HFFc6 (cell line): ENCODE measurements at regions not wholly inside any gene's neighbourhood (a gene's known extent, or its start where the extent isn't known, plus 50 kb on each side); places are given as distances from the start of the nearest gene placed in this dataset.

ENCODE experiments used
- DNase-seq: peaks from one replicate; pipeline ENCODE4 v3.0.0-alpha.2; 2018
- H3K27ac Mint-ChIP-seq: 2 replicates; pipeline ENCODE4 v1.8.0; 2020; ENCODE audit warnings: mild to moderate bottlenecking, mixed read lengths
- H3K27me3 Mint-ChIP-seq: 2 replicates; pipeline ENCODE4 v1.8.0; 2021; ENCODE audit warnings: mild to moderate bottlenecking, moderate library complexity, mixed read lengths; ENCODE audit not compliant: insufficient read depth
- H3K36me3 Mint-ChIP-seq: 2 replicates; pipeline ENCODE4 v1.8.0; 2021; ENCODE audit warnings: low read depth, mixed read lengths
- H3K4me1 Mint-ChIP-seq: 2 replicates; pipeline ENCODE4 v1.8.0; 2020; ENCODE audit warnings: low read depth, mixed read lengths
- H3K4me3 Mint-ChIP-seq: 2 replicates; pipeline ENCODE4 v1.8.0; 2020; ENCODE audit warnings: mild to moderate bottlenecking, moderate library complexity, mixed read lengths
- H3K9me3 Mint-ChIP-seq: 2 replicates; pipeline ENCODE4 v1.8.0; 2020; ENCODE audit warnings: mild to moderate bottlenecking, mixed read lengths
- TF ChIP-seq, protein P1 (sequence below): fragments of 200-600 bp; sonication (generic); IDR thresholded peaks from 2 replicates; pipeline ENCODE4 v1.5.0; 2021; ENCODE audit warnings: antibody characterized with exemption, mild to moderate bottlenecking

DNA sequence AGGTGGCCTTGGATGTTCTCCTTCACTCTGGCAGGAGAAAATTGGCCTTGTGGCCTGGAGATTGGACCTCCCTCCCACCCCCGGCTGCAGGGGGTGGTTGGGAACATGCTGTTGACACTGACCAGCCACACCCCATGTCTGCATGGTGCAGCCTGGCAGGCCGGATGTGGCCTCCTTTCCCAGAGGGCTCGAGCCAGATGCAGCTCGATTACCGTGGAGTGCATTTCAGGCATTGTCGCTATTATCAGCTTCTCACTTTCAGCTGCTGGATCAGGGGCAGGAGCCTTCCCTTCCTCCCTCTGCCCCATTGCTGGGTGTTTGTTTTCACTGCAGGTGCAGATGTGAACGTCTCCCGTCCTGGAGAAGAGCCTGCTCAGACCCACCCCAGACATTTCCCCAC lies 211.0 kb upstream of the SIX2 start:
- Mint-ChIP-seq H3K27ac (no peak overlapping the region), H3K36me3 (no peaks in the 10 kb centered on the region), H3K27me3 (peaks cover 19% of the 10 kb centered on the region), H3K4me3 (no peak overlapping the region), H3K4me1 (no peaks in the 10 kb centered on the region), H3K9me3 (no peaks in the 10 kb centered on the region; the same call in 1 of the 2 replicates)
- TF ChIP-seq, protein P1, sequence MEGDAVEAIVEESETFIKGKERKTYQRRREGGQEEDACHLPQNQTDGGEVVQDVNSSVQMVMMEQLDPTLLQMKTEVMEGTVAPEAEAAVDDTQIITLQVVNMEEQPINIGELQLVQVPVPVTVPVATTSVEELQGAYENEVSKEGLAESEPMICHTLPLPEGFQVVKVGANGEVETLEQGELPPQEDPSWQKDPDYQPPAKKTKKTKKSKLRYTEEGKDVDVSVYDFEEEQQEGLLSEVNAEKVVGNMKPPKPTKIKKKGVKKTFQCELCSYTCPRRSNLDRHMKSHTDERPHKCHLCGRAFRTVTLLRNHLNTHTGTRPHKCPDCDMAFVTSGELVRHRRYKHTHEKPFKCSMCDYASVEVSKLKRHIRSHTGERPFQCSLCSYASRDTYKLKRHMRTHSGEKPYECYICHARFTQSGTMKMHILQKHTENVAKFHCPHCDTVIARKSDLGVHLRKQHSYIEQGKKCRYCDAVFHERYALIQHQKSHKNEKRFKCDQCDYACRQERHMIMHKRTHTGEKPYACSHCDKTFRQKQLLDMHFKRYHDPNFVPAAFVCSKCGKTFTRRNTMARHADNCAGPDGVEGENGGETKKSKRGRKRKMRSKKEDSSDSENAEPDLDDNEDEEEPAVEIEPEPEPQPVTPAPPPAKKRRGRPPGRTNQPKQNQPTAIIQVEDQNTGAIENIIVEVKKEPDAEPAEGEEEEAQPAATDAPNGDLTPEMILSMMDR: no peak
- no peak for DNase-seq

DNA sequence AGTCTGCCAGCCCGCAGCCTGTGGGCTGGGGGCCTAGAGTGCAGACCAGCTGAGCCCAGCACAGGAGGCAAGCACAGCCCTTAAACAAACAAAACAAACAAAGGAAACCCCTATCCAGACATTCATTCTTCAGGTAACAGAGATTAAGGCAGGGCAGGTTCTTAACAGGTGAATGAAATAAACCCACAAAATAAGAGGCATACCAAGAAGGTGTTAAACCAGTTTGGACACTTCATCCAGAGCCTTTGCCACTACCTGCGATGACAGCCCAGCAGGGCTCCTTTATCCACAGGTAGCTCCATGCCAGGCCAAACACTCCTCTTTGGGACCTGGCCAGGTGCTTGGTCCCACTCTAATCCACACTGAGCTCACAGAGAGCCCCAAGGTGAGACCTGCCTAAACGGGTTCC lies 209.7 kb upstream of the SIX2 start:
- no peaks in the 10 kb centered on the region; the same call in 1 of the 2 replicates for H3K9me3 Mint-ChIP-seq
- no peaks in the 10 kb centered on the region for H3K36me3 Mint-ChIP-seq
- no peak overlapping the region for H3K27ac Mint-ChIP-seq
- H3K27me3 Mint-ChIP-seq: peaks cover 18% of the 10 kb centered on the region
- no peak for DNase-seq
- no peak overlapping the region for H3K4me3 Mint-ChIP-seq
- no peaks in the 10 kb centered on the region for H3K4me1 Mint-ChIP-seq
- TF ChIP-seq, protein P1: no peak

DNA sequence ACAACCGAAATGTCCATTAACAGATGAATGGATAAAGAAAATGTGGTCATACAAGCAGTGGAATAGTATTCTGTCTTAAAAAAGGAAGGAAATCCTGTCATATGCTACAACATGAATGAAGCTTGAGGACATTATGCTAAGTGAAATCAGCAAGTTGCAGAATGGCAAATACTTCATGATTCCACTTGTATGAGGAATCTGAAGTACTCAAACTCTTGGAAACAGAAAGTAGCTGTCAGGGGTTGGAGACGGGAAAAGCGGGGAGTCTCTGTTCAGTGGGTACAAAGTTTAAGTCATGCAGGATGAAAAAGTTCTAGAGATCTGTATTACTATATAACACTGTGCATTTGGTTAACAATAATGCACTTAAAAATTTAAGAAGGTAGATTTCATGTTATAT lies 209.0 kb upstream of the SIX2 start:
- no peak overlapping the region for H3K4me3 Mint-ChIP-seq
- DNase-seq: no peak
- no peaks in the 10 kb centered on the region for H3K4me1 Mint-ChIP-seq
- H3K27me3 Mint-ChIP-seq: peaks cover 16% of the 10 kb centered on the region
- no peaks in the 10 kb centered on the region for H3K36me3 Mint-ChIP-seq
- no peaks in the 10 kb centered on the region; the same call in 1 of the 2 replicates for H3K9me3 Mint-ChIP-seq
- TF ChIP-seq, protein P1: no peak
- H3K27ac Mint-ChIP-seq: no peak overlapping the region

DNA sequence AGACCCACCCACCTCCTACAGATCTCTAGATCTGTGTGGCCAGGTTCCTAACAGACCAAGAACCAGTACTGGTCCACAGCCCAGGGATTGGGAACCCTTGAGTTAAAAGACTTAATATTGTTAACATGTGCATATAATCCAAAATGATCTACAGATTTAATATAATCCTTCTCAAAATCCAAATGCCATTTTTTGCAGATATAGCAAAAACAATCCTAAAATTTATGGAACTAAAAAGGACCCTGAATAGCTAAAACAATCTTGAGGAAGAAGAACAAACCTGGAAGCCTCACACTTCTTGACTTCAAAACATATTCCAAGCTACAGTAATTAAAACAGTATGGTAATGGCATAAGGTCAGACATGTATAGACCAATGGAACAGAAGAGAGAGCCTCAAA lies 206.9 kb upstream of the SIX2 start:
- Mint-ChIP-seq H3K36me3 (no peaks in the 10 kb centered on the region), H3K4me3 (no peak overlapping the region), H3K27ac (no peak overlapping the region), H3K4me1 (no peaks in the 10 kb centered on the region), H3K9me3 (no peaks in the 10 kb centered on the region; the same call in 1 of the 2 replicates), H3K27me3 (peaks cover 10% of the 10 kb centered on the region)
- TF ChIP-seq, protein P1: no peak
- DNase-seq: no peak

DNA sequence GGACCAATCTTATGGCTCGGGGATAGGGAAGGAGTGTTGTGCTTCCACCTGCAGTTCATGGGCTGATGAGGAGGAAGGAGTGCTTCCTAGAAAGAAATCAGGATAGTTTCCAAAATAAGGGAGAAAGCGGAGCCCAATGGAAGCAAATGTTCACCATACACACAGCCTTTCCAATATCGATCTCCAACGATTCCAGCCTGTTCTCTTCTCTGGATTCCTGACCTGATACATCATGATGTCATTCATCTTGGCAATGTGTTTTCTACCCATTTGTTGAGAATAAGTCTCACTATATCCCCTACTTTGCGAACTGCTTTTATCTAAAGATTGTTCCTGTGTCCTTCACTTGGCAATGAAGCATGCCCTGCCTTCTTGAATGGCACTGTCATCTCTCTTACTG lies 205.3 kb upstream of the SIX2 start:
- H3K4me3 Mint-ChIP-seq: no peak overlapping the region
- H3K36me3 Mint-ChIP-seq: no peaks in the 10 kb centered on the region
- H3K9me3 Mint-ChIP-seq: no peaks in the 10 kb centered on the region; the same call in 1 of the 2 replicates
- no peak overlapping the region for H3K27ac Mint-ChIP-seq
- peaks cover 13% of the 10 kb centered on the region for H3K27me3 Mint-ChIP-seq
- no peaks in the 10 kb centered on the region for H3K4me1 Mint-ChIP-seq
- DNase-seq: no peak
- TF ChIP-seq, protein P1: no peak
